H9 (cell line): ENCODE measurements at regions not wholly inside any gene's neighbourhood (a gene's known extent, or its start where the extent isn't known, plus 50 kb on each side); places are given as distances from the start of the nearest gene placed in this dataset.

Experiments
- DNase-seq: peaks from one replicate; pipeline ENCODE4 v3.0.0-alpha.2; 2017
- H2AFZ ChIP-seq: one replicate; pipeline ENCODE4 v1.6.1; 2013; ENCODE audit warnings: mild to moderate bottlenecking, low read length, control low read depth, moderate library complexity
- H2AK5ac ChIP-seq: 2 replicates; pipeline ENCODE4 v1.6.1; 2013; ENCODE audit warnings: low read length, control low read depth, mixed read lengths; ENCODE audit not compliant: insufficient read length
- H2BK120ac ChIP-seq: one replicate; pipeline ENCODE4 v1.6.1; 2013; ENCODE audit warnings: low read depth, mild to moderate bottlenecking, low read length, control low read depth, inconsistent platforms; ENCODE audit not compliant: poor library complexity, severe bottlenecking
- H2BK12ac ChIP-seq: 2 replicates; pipeline ENCODE4 v1.6.1; 2013; ENCODE audit warnings: low read length, control low read depth, mixed read lengths, low read depth; ENCODE audit not compliant: insufficient read length
- H2BK15ac ChIP-seq: 2 replicates; pipeline ENCODE4 v1.6.1; 2013; ENCODE audit warnings: low read depth, low read length, control low read depth
- H2BK20ac ChIP-seq: one replicate; pipeline ENCODE4 v1.6.1; 2013; ENCODE audit warnings: low read depth, mild to moderate bottlenecking, low read length, control low read depth, inconsistent platforms; ENCODE audit not compliant: poor library complexity, severe bottlenecking
- H2BK5ac ChIP-seq: 2 replicates; pipeline ENCODE4 v1.6.1; 2013; ENCODE audit warnings: low read length, control low read depth, mixed read lengths; ENCODE audit not compliant: insufficient read length
- H3K14ac ChIP-seq: 2 replicates; pipeline ENCODE4 v1.6.1; 2013; ENCODE audit warnings: low read length, control low read depth; ENCODE audit not compliant: insufficient read depth
- H3K18ac ChIP-seq: 2 replicates; pipeline ENCODE4 v1.6.1; 2013; ENCODE audit warnings: low read depth, mild to moderate bottlenecking, mixed read lengths, low read length, control low read depth; ENCODE audit not compliant: insufficient read length
- H3K23ac ChIP-seq: 2 replicates; pipeline ENCODE4 v1.6.1; 2013; ENCODE audit warnings: low read length, control low read depth, mixed read lengths, low read depth; ENCODE audit not compliant: insufficient read length
- H3K23me2 ChIP-seq: 2 replicates; pipeline ENCODE4 v1.6.1; 2013; ENCODE audit warnings: low read depth, mild to moderate bottlenecking, mixed read lengths, low read length, control low read depth; ENCODE audit not compliant: insufficient read length, poor library complexity, severe bottlenecking
- H3K27ac ChIP-seq: 2 replicates; pipeline ENCODE4 v1.5.1; 2013; ENCODE audit warnings: low read length, control low read depth, mixed read lengths, low read depth; ENCODE audit not compliant: insufficient read length
- H3K27me3 ChIP-seq: 2 replicates; pipeline ENCODE4 v1.6.1; 2013; ENCODE audit warnings: low read length, control low read depth, inconsistent platforms; ENCODE audit not compliant: insufficient read depth
- H3K4ac ChIP-seq: 2 replicates; pipeline ENCODE4 v1.6.1; 2013; ENCODE audit warnings: low read depth, mild to moderate bottlenecking, control low read depth, inconsistent platforms, low read length, moderate library complexity
- H3K4me1 ChIP-seq: 2 replicates; pipeline ENCODE4 v1.6.1; 2013; ENCODE audit warnings: low read length, control low read depth, inconsistent platforms; ENCODE audit not compliant: insufficient read depth
- H3K4me2 ChIP-seq: 2 replicates; pipeline ENCODE4 v1.6.1; 2013; ENCODE audit warnings: low read length, control low read depth, mixed read lengths; ENCODE audit not compliant: insufficient read length, insufficient read depth
- H3K56ac ChIP-seq: 2 replicates; pipeline ENCODE4 v1.6.1; 2013; ENCODE audit warnings: low read depth, mild to moderate bottlenecking, mixed read lengths, low read length, control low read depth; ENCODE audit not compliant: insufficient read length
- H3K79me1 ChIP-seq: 2 replicates; pipeline ENCODE4 v1.6.1; 2013; ENCODE audit warnings: low read depth, mild to moderate bottlenecking, moderate library complexity, low read length, control low read depth, inconsistent platforms; ENCODE audit not compliant: insufficient read depth, poor library complexity, severe bottlenecking
- H3K79me2 ChIP-seq: 2 replicates; pipeline ENCODE4 v1.6.1; 2013; ENCODE audit warnings: low read length, control low read depth, inconsistent platforms; ENCODE audit not compliant: insufficient read depth
- H3K9ac ChIP-seq: 2 replicates; pipeline ENCODE4 v1.6.1; 2013; ENCODE audit warnings: low read length, control low read depth, mixed read lengths; ENCODE audit not compliant: insufficient read length; ENCODE audit errors: extremely low read depth
- H3K9me3 ChIP-seq: one replicate; pipeline ENCODE4 v1.6.1; 2013; ENCODE audit warnings: low read depth, low read length, inconsistent platforms; ENCODE audit not compliant: control insufficient read depth
- H3T11ph ChIP-seq: one replicate; pipeline ENCODE4 v1.6.1; 2013; ENCODE audit warnings: mild to moderate bottlenecking, low read length, control low read depth, inconsistent platforms
- H4K20me1 ChIP-seq: one replicate; pipeline ENCODE4 v1.6.1; 2013; ENCODE audit not compliant: control insufficient read depth, insufficient read length, insufficient read depth
- H4K5ac ChIP-seq: 2 replicates; pipeline ENCODE4 v1.6.1; 2013; ENCODE audit warnings: low read depth, mild to moderate bottlenecking, mixed read lengths, low read length, control low read depth; ENCODE audit not compliant: insufficient read length
- H4K8ac ChIP-seq: replicated peaks from 2 replicates; pipeline ENCODE4 v1.6.1; 2013; ENCODE audit warnings: low read length, control low read depth, mixed read lengths, low read depth; ENCODE audit not compliant: insufficient read length
- H4K91ac ChIP-seq: 2 replicates; pipeline ENCODE4 v1.6.1; 2013; ENCODE audit warnings: low read depth, mild to moderate bottlenecking, moderate library complexity, mixed read lengths, low read length, control low read depth; ENCODE audit not compliant: insufficient read length
- H3K27ac Mint-ChIP-seq, 3 experiments: 2 replicates in 2 of 3; 3 replicates in 1 of 3; pipeline ENCODE4 v1.8.0; 2020 to 2021; ENCODE audit warnings: mixed read lengths in 3 of 3, mild to moderate bottlenecking in 1 of 3, moderate library complexity in 1 of 3
- H3K27me3 Mint-ChIP-seq: 2 replicates; pipeline ENCODE4 v1.8.0; 2021; ENCODE audit warnings: low read depth, mild to moderate bottlenecking, moderate library complexity, mixed read lengths
- H3K36me3 Mint-ChIP-seq, 3 experiments: 2 replicates in 2 of 3; 3 replicates in 1 of 3; pipeline ENCODE4 v1.8.0; 2020 to 2021; ENCODE audit warnings: low read depth in 3 of 3, mixed read lengths in 3 of 3; ENCODE audit not compliant: insufficient read depth in 1 of 3
- H3K4me1 Mint-ChIP-seq, 2 experiments: 2 replicates each; pipeline ENCODE4 v1.8.0; 2020; ENCODE audit warnings: mixed read lengths in 2 of 2
- H3K4me3 Mint-ChIP-seq, 2 experiments: 2 replicates in 1 of 2; 3 replicates in 1 of 2; pipeline ENCODE4 v1.8.0; 2020 to 2021; ENCODE audit warnings: mild to moderate bottlenecking in 2 of 2, mixed read lengths in 2 of 2, moderate library complexity in 1 of 2
- H3K9me3 Mint-ChIP-seq, 2 experiments: 2 replicates in 1 of 2; 3 replicates in 1 of 2; pipeline ENCODE4 v1.8.0; 2020; ENCODE audit warnings: mild to moderate bottlenecking in 2 of 2, mixed read lengths in 2 of 2, moderate library complexity in 1 of 2
- TF ChIP-seq, protein P1 (sequence below): fragments of 200-600 bp; sonication (generic); conservative IDR thresholded peaks from 3 replicates; pipeline ENCODE4 v1.8.0; 2021; ENCODE audit warnings: antibody characterized with exemption, mild to moderate bottlenecking

DNA sequence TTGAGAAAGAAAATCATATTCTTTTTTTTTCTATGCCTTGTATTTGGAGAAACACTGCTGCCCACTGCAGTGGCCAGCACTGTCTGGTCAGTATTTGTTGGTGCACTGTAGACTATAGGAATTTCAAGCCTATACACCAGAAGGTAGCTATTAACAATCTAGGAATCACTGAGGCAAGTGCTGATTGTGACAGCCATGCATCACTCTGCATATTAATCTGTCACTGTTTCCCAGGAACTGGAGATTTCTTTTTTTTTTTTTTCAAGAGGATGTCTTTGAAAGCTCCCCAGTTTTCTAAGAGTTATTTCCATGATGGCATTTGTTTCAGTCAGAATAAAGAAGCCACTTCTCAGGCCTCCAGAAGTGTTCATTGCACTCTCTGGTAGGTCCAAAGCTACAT is 737.8 kb upstream of the PTBP2 start:
- Histone ChIP-seq H2BK12ac (no peak overlapping the region), H3K56ac (no peak overlapping the region), H4K5ac (no peak overlapping the region), H3K4ac (no peak overlapping the region), H3K18ac (no peak overlapping the region), H2BK5ac (no peak overlapping the region), H3K23ac (no peak overlapping the region), H2BK20ac (no peak overlapping the region), H3K27me3 (no peaks in the 10 kb centered on the region), H4K8ac (no peak overlapping the region), H3K4me2 (no peak overlapping the region), H2AFZ (no peak overlapping the region), H3K14ac (no peak overlapping the region), H3K27ac (no peak overlapping the region), H4K20me1 (no peaks in the 10 kb centered on the region), H2BK120ac (no peak overlapping the region), H2BK15ac (no peak overlapping the region), H4K91ac (no peak overlapping the region), H3K4me1 (no peaks in the 10 kb centered on the region), H3K23me2 (no peaks in the 10 kb centered on the region), H3K9me3 (no peaks in the 10 kb centered on the region), H3K79me2 (no peaks in the 10 kb centered on the region), H3T11ph (no peak overlapping the region), H2AK5ac (no peak overlapping the region), H3K79me1 (no peaks in the 10 kb centered on the region), H3K9ac (no peak overlapping the region)
- no peaks in the 10 kb centered on the region for H3K27me3 Mint-ChIP-seq
- no peaks in the 10 kb centered on the region for H3K9me3 Mint-ChIP-seq
- no peak for DNase-seq
- H3K27ac Mint-ChIP-seq, result no peak overlapping the region
- TF ChIP-seq, protein P1, sequence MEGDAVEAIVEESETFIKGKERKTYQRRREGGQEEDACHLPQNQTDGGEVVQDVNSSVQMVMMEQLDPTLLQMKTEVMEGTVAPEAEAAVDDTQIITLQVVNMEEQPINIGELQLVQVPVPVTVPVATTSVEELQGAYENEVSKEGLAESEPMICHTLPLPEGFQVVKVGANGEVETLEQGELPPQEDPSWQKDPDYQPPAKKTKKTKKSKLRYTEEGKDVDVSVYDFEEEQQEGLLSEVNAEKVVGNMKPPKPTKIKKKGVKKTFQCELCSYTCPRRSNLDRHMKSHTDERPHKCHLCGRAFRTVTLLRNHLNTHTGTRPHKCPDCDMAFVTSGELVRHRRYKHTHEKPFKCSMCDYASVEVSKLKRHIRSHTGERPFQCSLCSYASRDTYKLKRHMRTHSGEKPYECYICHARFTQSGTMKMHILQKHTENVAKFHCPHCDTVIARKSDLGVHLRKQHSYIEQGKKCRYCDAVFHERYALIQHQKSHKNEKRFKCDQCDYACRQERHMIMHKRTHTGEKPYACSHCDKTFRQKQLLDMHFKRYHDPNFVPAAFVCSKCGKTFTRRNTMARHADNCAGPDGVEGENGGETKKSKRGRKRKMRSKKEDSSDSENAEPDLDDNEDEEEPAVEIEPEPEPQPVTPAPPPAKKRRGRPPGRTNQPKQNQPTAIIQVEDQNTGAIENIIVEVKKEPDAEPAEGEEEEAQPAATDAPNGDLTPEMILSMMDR, result no peak
- no peaks in the 10 kb centered on the region for H3K36me3 Mint-ChIP-seq
- H3K4me3 Mint-ChIP-seq, result no peak overlapping the region
- H3K4me1 Mint-ChIP-seq, result peaks cover 0 to 4% of the 10 kb centered on the region in 2 experiments; a peak in 1 of 4 replicates
